ENCODE measurements at regions not wholly inside any gene's neighbourhood (a gene's known extent, or its start where the extent isn't known, plus 50 kb on each side); places are given as distances from the start of the nearest gene placed in this dataset.
"Not testable (repeated sequence)": the region's sequence is repeated elsewhere in the genome, so short reads cannot be mapped to it uniquely, and the experiment has no call there.

DNA sequence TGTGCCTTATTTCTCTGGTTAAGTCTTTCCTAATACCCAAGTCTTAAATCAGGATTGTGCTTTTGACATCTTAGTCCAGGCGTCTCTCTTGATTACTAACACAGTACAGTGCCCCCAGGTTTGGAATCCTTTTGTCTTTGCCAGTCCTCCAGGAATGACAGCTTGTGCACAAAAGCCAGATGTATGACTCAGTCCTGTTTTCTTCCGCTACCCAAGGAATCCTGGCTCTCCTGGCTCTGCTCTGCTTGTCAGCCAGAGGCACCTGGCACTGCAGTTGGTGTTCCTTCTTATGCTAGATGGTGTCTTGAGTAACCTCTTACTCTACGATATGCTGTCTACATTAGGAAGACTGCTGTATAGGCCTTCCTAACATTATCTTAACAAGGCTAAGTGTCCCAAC lies 728.2 kb upstream of the NECTIN3 start:
- DNase-seq: peak; percentile 56

DNA sequence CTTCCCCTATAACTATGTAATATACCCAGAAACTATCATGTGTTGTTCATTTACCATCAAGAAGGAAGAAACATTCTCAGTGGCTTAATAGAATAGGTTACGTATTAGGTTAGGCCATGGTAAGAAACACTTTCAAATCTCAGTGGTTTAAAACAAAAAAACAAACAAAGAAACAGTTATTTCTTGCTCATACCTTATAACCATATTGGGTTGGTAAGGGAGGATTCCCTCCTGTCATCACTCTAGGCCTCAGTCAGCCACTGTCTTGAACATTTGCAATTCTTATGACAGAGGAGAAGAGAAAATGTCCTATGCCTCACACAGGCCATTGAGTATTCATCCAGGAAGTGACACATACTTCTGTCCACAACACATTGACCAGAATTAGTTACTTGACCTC lies 727.7 kb upstream of the NECTIN3 start:
- peak; percentile 18 for DNase-seq

DNA sequence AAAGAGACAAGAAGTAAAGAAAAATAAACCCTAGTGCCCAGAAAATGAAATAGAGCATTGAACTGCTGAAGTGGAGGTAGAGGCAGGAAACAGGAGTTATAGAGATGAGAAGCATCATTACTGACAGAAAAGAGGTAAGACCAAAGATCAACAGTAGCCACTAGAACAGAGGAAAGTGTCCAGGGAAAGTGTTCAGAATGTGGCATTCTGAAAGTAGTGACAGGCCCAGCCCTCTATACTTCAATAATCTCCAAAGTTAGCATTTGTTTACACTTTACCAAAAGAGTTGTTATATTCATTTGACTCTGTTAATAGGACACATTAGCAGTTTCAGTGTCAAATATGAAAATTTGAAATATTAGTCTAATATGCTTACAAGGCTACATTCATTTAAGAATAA lies 727.1 kb upstream of the NECTIN3 start:
- DNase-seq: no peak

DNA sequence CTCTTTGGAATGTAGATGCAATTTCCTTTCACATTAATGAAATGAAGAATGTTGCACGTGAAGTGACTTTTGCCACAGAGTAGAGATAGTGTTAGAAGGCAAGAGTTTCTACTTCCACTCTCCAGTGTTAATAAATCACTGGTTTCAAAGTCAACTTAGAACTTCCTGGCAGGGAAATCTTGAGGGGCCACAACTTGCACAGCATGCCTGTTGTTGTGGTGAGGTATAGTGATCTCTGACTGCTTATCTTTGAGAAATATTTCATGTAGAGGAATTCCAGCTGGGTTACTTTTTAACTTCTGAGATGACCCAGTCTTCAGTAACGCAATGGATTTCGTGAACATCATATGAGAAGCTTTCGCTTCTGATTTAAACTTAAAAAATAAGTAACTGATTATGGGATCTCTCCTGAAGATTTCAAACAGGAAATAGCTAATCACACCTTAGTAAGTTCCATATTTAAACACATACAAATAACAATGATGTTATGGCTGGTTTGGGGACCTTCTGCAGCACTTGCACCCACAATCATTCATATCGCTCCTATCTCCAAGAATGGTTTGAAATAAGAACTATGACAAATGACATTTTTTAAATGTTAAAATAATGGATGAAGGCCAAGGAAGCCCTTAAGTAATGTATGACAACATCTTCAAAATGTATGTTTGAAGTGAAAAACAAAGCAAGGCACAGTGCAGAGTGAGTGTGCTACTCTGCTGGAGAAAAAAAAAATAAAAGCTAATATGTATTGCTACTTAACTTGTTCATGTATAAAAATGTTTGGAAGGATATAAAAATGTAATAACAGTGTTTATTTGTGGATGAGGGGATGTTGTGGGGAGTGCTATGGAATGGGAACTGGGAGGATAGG lies 726.5 kb upstream of the NECTIN3 start:
- DNase-seq: peak; percentile 44

DNA sequence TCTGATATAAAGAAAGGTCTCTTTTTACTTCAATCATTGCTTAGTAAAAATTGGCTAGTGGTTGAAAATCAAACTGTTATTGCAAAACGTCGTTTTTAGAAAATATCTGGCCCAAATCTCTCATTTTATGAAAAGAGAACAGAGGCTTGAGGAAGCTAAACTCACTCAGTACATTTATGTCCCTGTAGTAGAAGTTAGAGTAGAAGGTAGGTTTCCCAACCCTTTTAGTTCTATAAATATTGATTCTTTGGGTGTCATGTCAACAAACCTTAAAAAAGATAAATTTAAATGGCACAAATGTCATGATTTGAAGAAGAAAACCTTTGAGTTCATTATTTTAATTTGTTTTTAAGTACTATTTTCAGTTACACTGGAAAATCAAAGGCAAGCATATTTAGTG lies 722.3 kb upstream of the NECTIN3 start:
- DNase-seq: no peak

DNA sequence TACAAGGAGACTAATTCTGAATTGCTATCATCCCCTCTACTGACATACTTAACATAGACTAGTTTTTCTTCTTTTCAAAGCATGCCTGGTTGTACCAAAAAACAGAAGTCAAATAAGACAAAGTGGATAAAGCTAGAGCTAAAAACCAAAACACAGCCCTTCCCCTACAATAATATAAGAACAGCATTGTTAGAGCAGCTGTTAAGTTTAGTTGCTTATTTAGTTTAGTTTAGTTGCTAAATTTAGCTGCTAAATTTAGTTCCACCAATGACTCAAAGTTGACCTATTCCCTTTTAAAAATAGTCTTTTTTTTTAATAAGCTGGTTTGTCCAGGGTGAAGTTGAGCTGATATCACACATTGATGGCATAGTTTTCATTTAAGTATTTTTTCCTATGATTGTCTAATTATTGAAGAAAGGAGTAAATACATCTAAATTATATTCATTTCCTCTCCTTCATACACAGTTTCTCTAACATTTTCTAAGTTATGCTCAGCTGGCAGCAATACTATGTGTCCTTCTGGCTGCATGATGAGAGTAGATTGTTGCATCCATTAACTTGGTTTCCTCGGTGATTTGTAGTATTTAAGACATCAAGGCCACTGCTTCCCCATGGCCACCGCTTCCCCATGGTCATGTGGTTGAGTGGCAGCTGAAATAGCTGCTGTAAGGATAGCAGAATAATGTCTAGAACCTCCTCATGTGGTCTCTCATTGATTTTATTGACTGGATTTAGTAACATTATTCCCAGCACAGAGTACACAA lies 718.6 kb upstream of the NECTIN3 start:
- DNase-seq: no peak

DNA sequence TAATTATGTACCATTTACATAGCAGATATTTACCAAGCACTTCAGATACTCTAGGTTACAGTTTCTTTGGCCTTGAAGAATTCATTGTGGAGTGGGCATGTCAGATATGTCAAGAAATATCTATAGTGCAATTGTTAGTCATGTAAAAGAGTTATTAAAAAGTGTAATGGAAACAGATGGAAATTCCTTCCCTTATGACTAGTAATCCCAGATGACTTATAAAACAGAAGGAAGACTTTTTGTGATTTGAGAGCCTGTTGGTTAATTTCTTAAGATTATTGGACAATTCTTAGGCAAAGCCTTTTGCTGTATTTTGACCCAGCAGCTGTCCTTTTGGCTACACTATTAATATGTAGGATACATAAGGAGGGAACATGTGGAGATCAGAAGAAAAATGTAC lies 708.9 kb upstream of the NECTIN3 start:
- DNase-seq: peak; percentile 52

DNA sequence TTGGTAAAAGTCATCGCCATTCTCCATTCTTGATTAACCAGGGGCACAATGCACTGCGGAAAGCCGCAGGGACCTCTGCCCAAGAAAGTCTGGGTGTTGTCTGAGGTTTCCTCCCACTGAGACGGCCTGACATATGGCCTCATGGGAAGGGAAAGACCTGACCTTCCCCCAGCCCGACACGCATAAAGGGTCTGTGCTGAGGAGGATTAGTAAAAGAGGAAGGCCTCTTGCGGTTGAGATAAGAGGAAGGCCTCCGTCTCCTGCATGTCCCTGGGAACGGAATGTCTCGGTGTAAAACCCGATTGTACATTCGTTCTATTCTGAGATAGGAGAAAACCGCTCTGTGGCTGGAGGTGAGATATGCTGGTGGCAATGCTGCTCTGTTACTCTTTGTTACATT lies 704.3 kb upstream of the NECTIN3 start:
- not testable (repeated sequence) for DNase-seq

DNA sequence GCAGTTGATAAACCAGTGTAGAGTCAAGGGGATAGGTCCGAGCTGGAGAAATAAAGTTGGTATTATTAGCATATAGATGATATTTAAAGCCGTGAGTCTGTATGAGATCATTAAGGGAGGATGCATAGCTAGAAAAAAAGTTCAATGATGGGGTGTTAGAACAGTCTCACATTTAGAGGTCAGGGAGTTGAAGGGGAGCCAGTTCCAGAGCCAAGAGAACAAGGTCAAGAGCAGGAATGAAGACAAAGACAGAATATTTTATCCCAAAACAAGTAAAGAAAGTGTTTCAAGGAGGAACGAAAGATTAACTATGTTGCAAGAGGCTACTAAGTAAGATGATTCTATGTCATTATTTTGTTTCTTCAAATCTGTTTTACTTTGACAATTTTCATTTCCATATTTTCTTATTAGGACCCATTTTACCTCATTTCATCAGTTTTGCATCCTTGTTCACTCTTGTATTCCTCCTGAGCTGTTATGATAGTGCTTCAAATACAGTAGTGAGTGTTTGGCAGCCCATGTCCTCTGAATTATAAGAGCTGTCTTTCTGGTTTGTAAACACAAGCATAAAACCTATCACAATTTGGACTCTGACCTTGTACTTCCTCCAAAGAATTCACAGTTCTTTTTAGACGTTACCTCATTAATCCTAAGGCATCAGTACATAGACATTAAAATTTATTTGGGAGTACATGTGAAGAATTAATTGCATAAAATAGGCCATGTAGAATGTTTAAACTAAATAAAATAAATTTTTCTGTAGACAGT lies 695.7 kb upstream of the NECTIN3 start:
- no peak for DNase-seq

DNA sequence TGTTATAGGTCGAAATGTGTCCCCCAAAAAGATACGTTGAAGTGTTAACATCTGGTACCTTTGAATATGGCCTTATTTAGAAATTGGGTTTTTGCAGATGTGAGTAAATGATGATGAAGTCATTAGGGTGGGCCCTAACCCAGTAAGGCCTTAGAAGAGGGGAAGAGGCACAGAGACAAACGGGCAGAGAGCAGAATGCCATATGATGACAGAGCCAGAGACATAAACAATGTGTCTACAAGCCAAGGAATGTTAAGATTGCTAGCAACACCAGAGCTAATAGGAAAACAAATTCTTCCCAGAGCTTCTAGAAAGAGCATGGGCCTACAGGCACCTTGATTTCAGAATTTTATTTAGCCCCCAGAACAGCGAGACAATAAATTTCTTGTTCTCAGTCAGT lies 693.1 kb upstream of the NECTIN3 start:
- DNase-seq: peak; percentile 18

DNA sequence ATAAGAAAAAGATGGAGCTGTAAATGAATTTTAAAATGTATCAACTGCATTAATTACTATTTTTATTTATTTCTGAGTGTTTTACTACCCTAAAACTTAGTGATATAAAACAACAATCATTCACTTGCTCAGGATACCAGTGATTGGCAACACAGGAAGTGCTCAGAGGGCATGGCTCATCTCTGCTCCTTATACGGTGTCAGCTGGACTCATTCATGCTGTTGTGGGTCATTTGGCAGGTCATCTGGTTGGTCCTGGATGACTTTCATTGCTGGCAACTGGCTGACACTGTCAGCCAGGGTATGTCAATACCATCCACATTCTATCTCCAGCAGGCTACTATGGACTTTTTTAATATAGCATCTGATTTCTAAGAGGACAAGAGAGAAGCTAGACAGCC lies 689.6 kb upstream of the NECTIN3 start:
- DNase-seq: no peak

DNA sequence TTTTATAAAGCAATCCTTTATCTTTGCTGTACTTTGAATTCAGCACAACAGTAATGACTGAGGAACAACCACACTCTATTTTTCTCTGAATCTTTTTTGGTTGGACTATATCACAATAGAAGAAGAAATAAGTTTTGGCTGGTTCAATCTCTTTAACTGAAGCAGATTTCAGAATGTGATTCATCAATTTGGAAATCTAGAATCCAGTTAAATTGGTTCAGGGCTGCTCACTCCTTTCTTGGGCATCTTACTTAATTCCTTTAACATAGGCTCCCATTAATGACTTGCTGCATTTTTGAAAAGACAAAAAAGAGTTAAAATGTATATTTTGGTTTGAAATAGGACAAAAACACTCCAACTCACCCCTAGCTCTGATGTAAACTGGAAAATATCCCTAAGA lies 688.3 kb upstream of the NECTIN3 start:
- DNase-seq: no peak

DNA sequence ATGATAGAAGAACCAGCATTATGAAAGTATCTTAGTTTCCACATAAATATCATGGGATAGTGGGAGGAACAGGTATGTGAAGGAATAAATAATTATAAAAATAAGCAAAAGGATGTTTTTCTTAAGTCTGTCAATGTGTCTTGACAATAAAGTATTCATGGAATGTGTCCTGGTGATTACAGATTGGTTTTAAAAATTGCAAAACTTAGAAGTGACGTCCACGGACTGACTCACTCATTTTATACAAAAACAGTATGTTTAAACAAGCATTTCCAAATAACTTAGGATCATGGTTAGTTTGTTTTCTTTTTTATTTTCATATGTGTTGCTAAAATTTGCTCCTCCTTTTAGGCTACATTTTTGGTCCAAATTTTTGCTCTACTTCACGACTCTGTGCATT lies 687.0 kb upstream of the NECTIN3 start:
- DNase-seq: peak; percentile 28

DNA sequence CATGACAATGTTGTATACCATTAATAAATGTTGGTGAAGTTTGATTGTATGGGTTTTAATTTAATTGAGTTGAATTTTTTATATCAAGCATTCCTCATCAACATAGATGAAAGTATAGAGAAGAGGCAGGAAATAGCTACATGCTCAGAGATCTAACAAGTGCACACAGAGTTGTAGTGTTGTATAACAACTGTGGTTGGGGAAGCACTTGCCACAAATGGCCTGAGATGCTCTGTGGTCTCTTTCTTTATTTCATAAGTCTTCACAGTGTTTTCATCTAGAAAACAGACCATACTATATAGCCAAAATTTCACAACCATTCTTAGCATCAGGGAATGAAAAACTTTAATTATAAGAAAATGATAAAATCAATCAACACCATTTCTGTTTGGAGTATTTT lies 682.6 kb upstream of the NECTIN3 start:
- DNase-seq: no peak

DNA sequence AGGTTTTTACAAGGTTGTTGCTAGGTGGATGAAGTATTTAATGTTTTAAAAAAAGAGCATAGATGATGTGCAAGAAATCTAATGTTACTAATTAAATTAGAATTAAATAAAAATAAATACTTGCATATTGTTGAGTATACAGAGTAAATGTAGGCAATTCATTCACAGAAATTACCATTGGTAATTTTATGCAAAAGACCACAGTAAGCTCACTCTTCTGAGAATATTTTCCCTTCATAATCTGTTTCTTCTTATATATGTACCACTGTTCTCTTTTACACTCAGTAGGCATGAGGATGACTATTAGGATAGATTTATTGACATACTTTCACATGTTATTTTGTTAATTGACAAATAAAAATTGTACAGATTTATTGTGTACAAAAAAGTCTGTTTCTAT lies 681.2 kb upstream of the NECTIN3 start:
- no peak for DNase-seq

DNA sequence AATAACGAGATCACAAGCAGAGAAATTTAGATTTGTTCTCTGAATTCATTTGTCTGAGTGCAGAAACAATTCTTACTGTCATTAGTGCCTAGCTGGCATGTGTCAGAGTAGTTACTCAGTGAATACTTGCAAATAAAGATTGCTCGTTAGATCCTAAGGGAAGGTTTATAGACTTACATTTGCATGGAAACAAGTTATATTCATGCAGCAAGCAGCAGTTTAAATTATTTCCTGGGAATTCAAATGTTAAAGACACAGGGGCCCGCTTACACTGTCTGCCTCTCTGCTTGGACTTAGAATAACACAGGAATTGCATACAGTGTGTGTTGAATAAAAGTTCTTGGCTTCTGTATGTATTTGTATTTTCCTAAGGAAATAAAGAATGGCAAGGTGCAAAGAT lies 680.6 kb upstream of the NECTIN3 start:
- no peak for DNase-seq

DNA sequence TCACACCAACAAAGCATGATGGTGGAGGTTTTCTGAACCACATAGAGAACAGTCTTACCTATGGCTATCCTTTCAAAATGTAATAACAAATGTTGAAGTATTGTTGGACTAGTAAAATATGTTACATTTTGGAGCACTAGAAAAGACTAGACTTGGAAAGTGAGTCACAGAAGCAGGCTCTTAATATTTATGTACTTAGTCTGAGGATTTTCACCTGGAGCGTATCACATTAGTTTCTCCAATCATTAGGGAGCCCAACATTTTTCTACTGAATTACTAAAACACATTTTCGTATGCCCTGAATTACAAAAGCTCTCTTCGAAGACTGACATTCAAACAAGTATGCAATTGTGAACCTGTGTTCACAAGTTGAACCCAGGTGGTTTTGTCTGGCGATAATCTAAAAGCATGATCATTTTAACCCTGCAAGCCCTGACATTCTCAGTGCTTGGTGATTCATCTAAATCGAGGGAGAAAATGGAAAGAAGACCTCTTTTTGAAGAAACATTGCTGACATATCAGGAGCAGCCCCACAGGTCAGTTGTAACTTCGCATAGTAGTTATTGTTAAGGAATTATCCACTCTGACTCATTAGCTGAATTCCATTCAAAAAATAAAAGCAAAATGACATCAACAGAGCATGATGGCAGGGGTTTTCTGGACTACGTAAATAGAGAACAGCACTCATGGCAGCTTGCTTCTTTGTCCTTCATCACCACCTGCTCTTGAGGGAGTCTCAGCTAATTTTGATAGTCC lies 679.8 kb upstream of the NECTIN3 start:
- DNase-seq: no peak

DNA sequence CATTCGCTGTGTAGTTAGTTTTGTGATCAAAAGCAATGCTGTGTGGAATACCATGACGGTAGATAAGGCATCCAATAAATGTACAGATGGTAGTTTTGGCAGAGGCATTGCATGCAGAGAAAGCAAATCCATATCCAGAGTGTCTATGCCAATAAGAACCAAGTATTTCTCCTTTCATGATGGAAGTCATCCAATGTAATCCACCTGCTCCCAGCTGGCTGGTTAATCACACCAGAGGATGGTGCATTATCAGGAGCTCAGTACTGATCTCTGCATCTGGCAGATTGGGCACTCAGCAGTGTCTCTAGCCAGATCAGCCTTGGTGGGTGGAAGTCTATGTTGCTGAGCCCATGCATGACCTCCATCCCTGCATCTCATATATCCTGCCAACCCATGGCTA lies 677.7 kb upstream of the NECTIN3 start:
- no peak for DNase-seq

DNA sequence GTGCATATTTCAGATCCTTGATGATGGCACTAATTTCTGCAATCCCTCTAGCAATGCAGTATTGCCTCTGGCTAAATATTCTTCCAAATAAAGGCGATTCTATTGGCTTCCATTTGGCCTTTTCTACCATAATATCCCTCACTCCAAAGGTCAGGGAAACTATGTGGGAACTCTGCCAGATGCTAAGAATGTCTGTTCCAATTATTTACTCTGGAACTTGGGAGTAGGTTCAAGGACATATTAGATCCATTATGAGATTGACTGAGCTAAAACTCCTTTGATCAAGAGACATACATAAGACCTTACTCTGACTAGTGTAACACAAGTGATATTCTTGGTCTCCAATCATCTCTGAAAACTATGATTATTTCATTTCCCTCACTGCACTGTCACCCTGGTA lies 674.5 kb upstream of the NECTIN3 start:
- DNase-seq: no peak

DNA sequence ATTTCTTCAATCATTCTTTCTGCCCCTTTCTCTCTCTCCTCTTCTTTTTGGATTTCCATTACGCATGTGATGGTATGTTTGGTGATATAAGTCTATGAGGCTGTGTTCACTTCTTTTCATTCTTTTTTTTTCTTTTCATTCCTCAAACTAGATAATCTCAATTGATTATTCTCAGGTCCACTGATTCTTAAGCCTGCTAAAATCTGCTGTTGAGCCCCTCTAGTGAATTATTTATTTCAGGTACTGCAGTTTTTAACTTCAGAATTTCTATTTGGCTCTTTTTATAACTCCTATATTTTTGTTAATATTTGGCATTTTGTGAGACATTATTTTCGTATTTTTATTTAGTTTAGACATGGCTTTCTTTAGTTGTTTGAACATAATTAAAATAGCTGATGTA lies 671.3 kb upstream of the NECTIN3 start:
- DNase-seq: no peak

DNA sequence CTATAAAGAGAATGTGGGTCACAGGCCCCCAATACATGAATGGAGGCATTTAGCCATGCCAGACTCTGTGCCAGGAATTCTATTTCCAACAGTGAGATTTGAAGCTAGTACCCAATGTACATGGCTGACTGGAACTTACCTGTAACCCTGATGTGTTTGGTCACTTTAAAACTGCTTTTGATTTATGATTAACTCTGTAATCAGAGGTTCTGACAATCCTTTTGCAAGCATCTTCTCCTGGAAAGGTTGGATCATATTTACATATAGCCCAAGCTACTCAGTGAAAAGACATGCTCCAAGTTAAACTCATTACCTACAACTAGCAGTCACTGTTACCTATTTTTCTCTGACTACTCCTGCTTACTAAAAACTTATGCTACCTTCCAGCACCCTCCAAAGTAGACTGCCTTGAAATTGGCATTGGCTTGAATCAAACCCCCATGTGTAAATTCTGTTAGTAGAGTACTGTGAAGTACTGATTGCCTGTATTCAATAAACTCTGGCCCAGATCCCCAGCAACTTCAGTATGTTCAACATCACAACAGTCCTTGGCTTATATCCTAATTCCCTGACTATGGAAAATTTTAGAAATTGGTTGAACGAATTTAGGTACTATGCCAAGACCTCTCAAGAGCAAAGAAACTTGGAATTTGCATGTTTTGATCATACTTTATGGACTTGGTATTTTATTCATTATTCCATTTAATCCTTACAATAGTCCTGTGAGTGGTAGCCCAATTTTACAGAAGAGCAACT lies 665.6 kb upstream of the NECTIN3 start:
- no peak for DNase-seq

DNA sequence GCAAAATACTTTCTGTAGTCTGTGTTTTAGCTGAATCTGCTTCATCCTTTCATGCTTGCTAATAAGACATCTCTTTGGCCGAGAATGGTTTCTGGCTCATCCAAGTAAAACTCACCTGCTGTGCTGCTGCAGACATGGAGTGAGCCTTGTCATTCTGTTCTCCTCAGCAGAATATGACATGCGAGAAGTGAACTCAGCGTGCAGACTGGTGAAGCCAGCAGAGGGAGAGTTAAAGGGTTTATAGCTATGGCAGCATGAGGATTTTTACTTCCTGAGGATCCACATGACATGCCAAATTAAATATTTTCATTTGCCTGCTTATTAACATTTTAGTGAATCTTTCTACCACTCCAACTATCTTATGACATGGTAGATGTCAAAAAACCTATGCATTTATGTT lies 658.4 kb upstream of the NECTIN3 start:
- DNase-seq: no peak

All from fibroblast of skin of abdomen (primary cell).